NCI-H345 (cell line): ENCODE measurements at regions not wholly inside any gene's neighbourhood (a gene's known extent, or its start where the extent isn't known, plus 50 kb on each side); places are given as distances from the start of the nearest gene placed in this dataset.
"Not testable (repeated sequence)": the region's sequence is repeated elsewhere in the genome, so short reads cannot be mapped to it uniquely, and the experiment has no call there.

Experiments used
- DNase-seq: peaks from one replicate; lab custom pipeline; 2025; lab: John Stamatoyannopoulos, UW

GRCh38 chr2:103383541-103383940 is 621.7 kb downstream of the TMEM182 start:
- DNase-seq, result no peak

GRCh38 chr2:103386872-103387271 is 625.0 kb downstream of the TMEM182 start:
- DNase-seq, result no peak

GRCh38 chr2:103387888-103388287 is 626.1 kb downstream of the TMEM182 start:
- DNase-seq, result peak; percentile 31

GRCh38 chr2:103396152-103396551 is 634.3 kb downstream of the TMEM182 start:
- DNase-seq, result no peak

- DNase-seq, result no peak
These were observed 639.8 kb downstream of the TMEM182 start for GRCh38 chr2:103401621-103402020.

GRCh38 chr2:103402336-103402735 is 640.5 kb downstream of the TMEM182 start:
- DNase-seq, result no peak

- no peak for DNase-seq
These were observed 641.1 kb downstream of the TMEM182 start for GRCh38 chr2:103402944-103403343.

- DNase-seq, result not testable (repeated sequence)
These were observed 641.6 kb downstream of the TMEM182 start for GRCh38 chr2:103403388-103403787.

GRCh38 chr2:103410221-103410620 is 648.4 kb downstream of the TMEM182 start:
- no peak for DNase-seq

GRCh38 chr2:103419506-103419905 is 657.7 kb downstream of the TMEM182 start:
- no peak for DNase-seq

GRCh38 chr2:103423100-103423499 is 661.3 kb downstream of the TMEM182 start:
- no peak for DNase-seq

GRCh38 chr2:103427567-103427966 is 665.7 kb downstream of the TMEM182 start:
- no peak for DNase-seq

GRCh38 chr2:103430191-103430590 is 668.4 kb downstream of the TMEM182 start:
- DNase-seq, result no peak

GRCh38 chr2:103435010-103435409 is 673.2 kb downstream of the TMEM182 start:
- no peak for DNase-seq

GRCh38 chr2:103437161-103437560 is 675.3 kb downstream of the TMEM182 start:
- no peak for DNase-seq

GRCh38 chr2:103445347-103445746 is 683.5 kb downstream of the TMEM182 start:
- DNase-seq, result peak; percentile 95

- DNase-seq, result peak; percentile 70
These were observed 686.7 kb downstream of the TMEM182 start for GRCh38 chr2:103448495-103448894.

GRCh38 chr2:103451283-103451682 is 689.5 kb downstream of the TMEM182 start:
- no peak for DNase-seq

GRCh38 chr2:103459283-103459682 is 697.5 kb downstream of the TMEM182 start:
- DNase-seq, result peak; percentile 41

GRCh38 chr2:103462101-103462500 is 700.3 kb downstream of the TMEM182 start:
- DNase-seq, result no peak

- DNase-seq, result no peak
These were observed 700.9 kb downstream of the TMEM182 start for GRCh38 chr2:103462712-103463111.

GRCh38 chr2:103464831-103465230 is 703.0 kb downstream of the TMEM182 start:
- DNase-seq, result no peak

- DNase-seq, result no peak
These were observed 708.0 kb downstream of the TMEM182 start for GRCh38 chr2:103469800-103470199.

- no peak for DNase-seq
These were observed 723.1 kb downstream of the TMEM182 start for GRCh38 chr2:103484906-103485305.

- no peak for DNase-seq
These were observed 735.0 kb downstream of the TMEM182 start for GRCh38 chr2:103496850-103497249.
